Sigmoid colon (tissue), 6 donors: ENCODE measurements at regions not wholly inside any gene's neighbourhood (a gene's known extent, or its start where the extent isn't known, plus 50 kb on each side); places are given as distances from the start of the nearest gene placed in this dataset.
A peak's percentile ranks its signal among the peaks of the same experiment; 100 is the strongest.

Experiments used
- DNase-seq: peaks from one replicate; pipeline ENCODE4 v3.0.0-alpha.2; 2019
- H3K27ac ChIP-seq, 4 donors: fragments of 200-600 bp; sonication (generic); one replicate each; pipeline ENCODE4 v1.5.1; 2016 to 2019; ENCODE audit warnings: mild to moderate bottlenecking in 1 of 4
- H3K27me3 ChIP-seq, 3 donors: fragments of 200-600 bp; sonication (generic); one replicate each; pipeline ENCODE4 v1.5.1; 2019; ENCODE audit warnings: mild to moderate bottlenecking in 1 of 3
- H3K36me3 ChIP-seq, 4 donors: fragments of 200-600 bp; sonication (generic); one replicate each; pipeline ENCODE4 v1.5.1; 2016 to 2019
- H3K4me1 ChIP-seq, 4 donors: fragments of 200-600 bp; sonication (generic); one replicate each; pipeline ENCODE4 v1.5.1; 2017 to 2019
- H3K4me3 ChIP-seq, 4 donors: fragments of 200-600 bp; sonication (generic); one replicate each; pipeline ENCODE4 v1.5.1; 2017 to 2019; ENCODE audit warnings: mild to moderate bottlenecking in 2 of 4, moderate library complexity in 1 of 4
- H3K9me3 ChIP-seq, 4 donors: fragments of 200-600 bp in 3 of 4; sonication (generic) in 3 of 4; one replicate each; pipeline versions ENCODE4 v1.5.1 to v1.6.1; 2013 to 2019
- EP300 ChIP-seq, 4 donors: sonication (generic); formaldehyde crosslinking; IDR thresholded peaks; one replicate each; pipeline ENCODE4 v1.6.1; 2017; ENCODE audit warnings: antibody characterized with exemption in 4 of 4
- POLR2A ChIP-seq, 2 donors: fragments of 450-650 bp; IDR thresholded peaks; one replicate each; pipeline ENCODE4 v1.6.1; 2016; ENCODE audit warnings: antibody characterized with exemption in 2 of 2, mild to moderate bottlenecking in 2 of 2, moderate library complexity in 2 of 2
- POLR2AphosphoS5 ChIP-seq, 4 donors: sonication (generic); formaldehyde crosslinking; IDR thresholded peaks; one replicate each; pipeline ENCODE4 v1.6.1; 2017; ENCODE audit warnings: antibody characterized with exemption in 4 of 4
- WGBS, 2 donors: extraction: QIAGEN DNeasy Blood & Tissue Kit; methylation state at CpG; one replicate each; pipeline ENCODE4 v1.1.7; 2013; 5-methylcytosine and 5-hydroxymethylcytosine counted together
- intact Hi-C: fragments of 100-400 bp; cut with DNase I; formaldehyde crosslinking; loops from one replicate; pipeline ENCODE4 v1.15.1; 2023
- TF ChIP-seq, protein P1 (sequence below), 4 experiments: fragments of 450-650 bp in 3 of 4; fragments of 200-600 bp in 1 of 4; IDR thresholded peaks; one replicate each; pipeline ENCODE4 v1.5.1; 2016 to 2019; ENCODE audit warnings: antibody characterized with exemption in 4 of 4, mild to moderate bottlenecking in 3 of 4, moderate library complexity in 2 of 4
- donor health status: healthy with polysubstance abuse.
- donor health status: healthy.

DNA sequence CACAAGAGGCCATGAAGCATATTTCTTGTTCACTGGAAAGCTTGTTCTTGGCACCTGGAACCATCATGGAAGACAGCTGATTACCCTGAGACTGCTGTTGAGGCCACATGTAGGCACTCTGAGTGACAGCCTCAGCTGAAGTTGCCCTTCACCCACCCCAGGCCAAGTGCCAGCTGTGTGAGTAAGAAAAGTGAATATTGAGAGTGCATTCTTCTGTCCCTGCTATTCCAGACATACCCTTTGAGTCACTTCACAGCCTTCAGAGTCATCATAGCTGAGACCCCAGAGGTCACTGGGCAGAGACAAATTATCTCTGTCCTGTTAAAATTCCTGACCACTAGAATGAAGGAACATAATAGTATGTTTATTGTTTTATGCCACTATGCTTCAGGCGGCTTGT, 79.6 kb downstream of the NFKBIZ start:
- Histone ChIP-seq H3K27me3 (no peaks in the 10 kb centered on the region), H3K9me3 (no peaks in the 10 kb centered on the region), H3K4me1 (no peaks in the 10 kb centered on the region), H3K36me3 (no peaks in the 10 kb centered on the region), H3K27ac (no peak overlapping the region), H3K4me3 (no peak overlapping the region)
- no peak for TF ChIP-seq EP300 (IDR thresholded peaks at IDR 0.05)
- TF ChIP-seq, protein P1, sequence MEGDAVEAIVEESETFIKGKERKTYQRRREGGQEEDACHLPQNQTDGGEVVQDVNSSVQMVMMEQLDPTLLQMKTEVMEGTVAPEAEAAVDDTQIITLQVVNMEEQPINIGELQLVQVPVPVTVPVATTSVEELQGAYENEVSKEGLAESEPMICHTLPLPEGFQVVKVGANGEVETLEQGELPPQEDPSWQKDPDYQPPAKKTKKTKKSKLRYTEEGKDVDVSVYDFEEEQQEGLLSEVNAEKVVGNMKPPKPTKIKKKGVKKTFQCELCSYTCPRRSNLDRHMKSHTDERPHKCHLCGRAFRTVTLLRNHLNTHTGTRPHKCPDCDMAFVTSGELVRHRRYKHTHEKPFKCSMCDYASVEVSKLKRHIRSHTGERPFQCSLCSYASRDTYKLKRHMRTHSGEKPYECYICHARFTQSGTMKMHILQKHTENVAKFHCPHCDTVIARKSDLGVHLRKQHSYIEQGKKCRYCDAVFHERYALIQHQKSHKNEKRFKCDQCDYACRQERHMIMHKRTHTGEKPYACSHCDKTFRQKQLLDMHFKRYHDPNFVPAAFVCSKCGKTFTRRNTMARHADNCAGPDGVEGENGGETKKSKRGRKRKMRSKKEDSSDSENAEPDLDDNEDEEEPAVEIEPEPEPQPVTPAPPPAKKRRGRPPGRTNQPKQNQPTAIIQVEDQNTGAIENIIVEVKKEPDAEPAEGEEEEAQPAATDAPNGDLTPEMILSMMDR (IDR thresholded peaks at IDR 0.05), result no peak
- TF ChIP-seq POLR2AphosphoS5 (IDR thresholded peaks at IDR 0.05), result no peak
- no peak for TF ChIP-seq POLR2A (IDR thresholded peaks at IDR 0.05)
- intact Hi-C loops, result no loop called here
- 75 to 88% methylated on average over 1 of the region's 1 CpG for WGBS, 2 donors
- no peak for DNase-seq

DNA sequence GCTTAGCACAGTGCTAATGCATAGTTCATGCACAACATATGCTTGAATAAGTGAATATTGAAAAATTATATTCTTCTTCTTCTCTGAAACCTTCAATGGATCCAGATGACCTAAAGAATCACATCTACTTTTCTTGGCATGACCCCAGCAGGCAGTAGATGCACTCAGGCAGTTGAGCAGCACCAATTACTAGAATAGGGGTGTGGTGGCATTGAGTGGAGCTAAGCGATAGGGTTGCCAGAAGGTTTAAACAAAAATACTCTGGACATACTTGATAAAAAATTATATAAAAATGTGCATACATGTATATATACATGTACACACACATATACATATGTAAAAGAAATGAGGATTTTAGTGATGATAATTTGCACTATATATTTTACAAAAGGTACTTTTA, 81.8 kb downstream of the NFKBIZ start:
- Histone ChIP-seq H3K4me1 (no peaks in the 10 kb centered on the region), H3K27me3 (no peaks in the 10 kb centered on the region), H3K9me3 (no peaks in the 10 kb centered on the region), H3K36me3 (no peaks in the 10 kb centered on the region), H3K27ac (no peak overlapping the region), H3K4me3 (no peak overlapping the region)
- intact Hi-C loops, result no loop called here
- no peak for DNase-seq
- 94 to 95% methylated on average over 1 of the region's 1 CpG for WGBS, 2 donors
- TF ChIP-seq POLR2A (IDR thresholded peaks at IDR 0.05), result no peak
- TF ChIP-seq EP300 (IDR thresholded peaks at IDR 0.05), result no peak
- no peak for TF ChIP-seq POLR2AphosphoS5 (IDR thresholded peaks at IDR 0.05)
- TF ChIP-seq, protein P1 (IDR thresholded peaks at IDR 0.05), result no peak

DNA sequence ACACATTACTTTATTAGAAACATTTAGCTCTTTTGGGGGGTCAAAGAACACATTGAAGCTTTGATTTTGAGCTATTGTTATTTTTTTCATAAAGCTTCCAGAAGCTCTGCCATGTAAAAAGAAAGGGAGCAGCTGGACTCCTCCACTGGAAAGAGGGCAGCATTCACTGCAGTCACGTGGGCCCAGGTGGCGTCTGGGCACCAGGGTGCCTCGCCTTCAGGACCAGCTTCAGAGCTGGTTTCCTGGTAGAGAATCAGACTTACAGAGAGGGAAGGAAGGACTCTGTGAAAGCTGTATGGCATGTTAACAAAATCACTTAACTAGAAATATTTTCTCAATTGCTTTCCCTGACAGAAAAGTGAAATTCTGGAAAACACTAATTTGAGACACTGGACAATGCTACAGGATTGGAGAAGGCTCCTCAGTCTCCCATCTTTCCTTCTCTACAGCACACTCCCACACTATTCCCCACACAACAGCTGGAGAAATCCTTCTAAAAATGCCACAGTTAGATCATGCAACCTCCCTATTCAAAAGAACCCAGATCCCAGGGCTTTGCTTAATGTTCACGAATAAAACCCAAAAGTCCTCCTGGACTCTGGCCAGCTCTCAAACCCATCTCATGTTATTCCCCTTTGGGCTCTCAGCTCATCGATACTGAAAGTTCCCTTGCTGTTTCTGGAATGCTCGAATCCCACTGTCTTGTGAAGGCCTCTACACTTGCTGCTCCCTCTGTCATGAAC, 83.2 kb downstream of the NFKBIZ start:
- Histone ChIP-seq H3K9me3 (no peaks in the 10 kb centered on the region), H3K27me3 (no peaks in the 10 kb centered on the region), H3K4me3 (no peak overlapping the region), H3K36me3 (no peaks in the 10 kb centered on the region), H3K27ac (no peak overlapping the region), H3K4me1 (no peaks in the 10 kb centered on the region)
- no peak for DNase-seq
- TF ChIP-seq POLR2AphosphoS5 (IDR thresholded peaks at IDR 0.05), result no peak
- TF ChIP-seq, protein P1 (IDR thresholded peaks at IDR 0.05), result no peak
- TF ChIP-seq POLR2A (IDR thresholded peaks at IDR 0.05), result no peak
- no peak for TF ChIP-seq EP300 (IDR thresholded peaks at IDR 0.05)
- intact Hi-C loops, result no loop called here
- WGBS, 2 donors, result 69 to 80% methylated on average over 6 of the region's 6 CpGs

DNA sequence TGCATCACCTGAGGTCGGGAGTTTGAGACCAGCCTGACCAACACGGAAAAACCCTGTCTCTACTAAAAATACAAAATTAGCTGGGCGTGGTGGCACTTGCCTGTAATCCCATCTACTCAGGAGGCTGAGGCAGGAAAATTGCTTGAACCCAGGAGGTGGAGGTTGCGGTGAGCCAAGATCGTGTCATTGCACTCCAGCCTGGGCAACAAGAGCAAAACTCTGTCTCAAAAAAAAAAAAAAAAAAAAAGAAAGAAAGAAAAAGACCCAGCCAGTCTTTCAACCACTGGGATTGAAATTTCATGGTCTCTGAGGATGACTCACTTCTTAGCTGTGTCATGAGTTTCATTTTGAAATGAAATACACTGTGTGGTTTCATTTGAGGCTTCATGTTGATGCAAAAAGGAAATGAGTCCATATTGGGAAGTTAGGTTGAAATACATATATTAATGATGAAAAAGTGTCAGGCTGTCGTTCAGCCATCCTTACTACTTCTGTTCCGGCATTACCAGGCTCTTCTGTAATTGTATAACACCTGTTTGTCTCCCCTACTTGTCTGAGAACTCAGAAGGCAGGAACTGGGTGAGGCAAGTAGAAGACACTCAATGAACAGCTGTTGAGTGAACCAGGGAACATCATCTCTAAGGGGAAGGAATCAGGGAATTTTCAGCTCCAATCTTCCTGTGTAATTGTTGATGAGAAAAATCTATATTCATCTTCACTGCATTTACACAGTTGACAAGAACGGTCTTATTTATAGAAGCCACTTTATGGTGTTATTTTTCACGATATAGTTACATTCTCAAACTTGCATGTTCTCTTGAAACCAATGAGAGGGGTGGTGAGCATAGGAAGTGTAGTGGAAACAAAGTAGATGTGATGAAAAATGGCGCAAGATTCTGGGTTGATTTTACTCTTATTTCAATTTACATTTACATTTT, 87.4 kb downstream of the NFKBIZ start:
- H3K27ac ChIP-seq, result peak overlapping the region in 1 of 4 donors; percentile 10
- no peaks in the 10 kb centered on the region for H3K27me3 ChIP-seq
- TF ChIP-seq POLR2A (IDR thresholded peaks at IDR 0.05), result peak in 1 of 2 donors; percentile 5
- TF ChIP-seq, protein P1 (IDR thresholded peaks at IDR 0.05), result no peak

More for the DNA sequence above, 87.4 kb downstream of the NFKBIZ start:
- no peaks in the 10 kb centered on the region for H3K9me3 ChIP-seq
- H3K4me3 ChIP-seq, result no peak overlapping the region
- intact Hi-C loops, result no loop called here
- DNase-seq, result no peak
- peaks cover 0 to 21% (median 15%) of the 10 kb centered on the region in 4 donors for H3K4me1 ChIP-seq
- H3K36me3 ChIP-seq, result no peaks in the 10 kb centered on the region
- 69 to 89% methylated on average over 10 of the region's 10 CpGs for WGBS, 2 donors
